Stimulated activated CD4-positive, alpha-beta T cell treated with anti-CD3 and anti-CD28 coated beads, Interleukin-1b, Interleukin-23, amount 100 ng/mL, for 48 hours (primary cell): ENCODE measurements at regions not wholly inside any gene's neighbourhood (a gene's known extent, or its start where the extent isn't known, plus 50 kb on each side); places are given as distances from the start of the nearest gene placed in this dataset.

Experiments used
- DNase-seq: peaks from one replicate; pipeline ENCODE4 v3.0.0-alpha.2; 2020

DNA sequence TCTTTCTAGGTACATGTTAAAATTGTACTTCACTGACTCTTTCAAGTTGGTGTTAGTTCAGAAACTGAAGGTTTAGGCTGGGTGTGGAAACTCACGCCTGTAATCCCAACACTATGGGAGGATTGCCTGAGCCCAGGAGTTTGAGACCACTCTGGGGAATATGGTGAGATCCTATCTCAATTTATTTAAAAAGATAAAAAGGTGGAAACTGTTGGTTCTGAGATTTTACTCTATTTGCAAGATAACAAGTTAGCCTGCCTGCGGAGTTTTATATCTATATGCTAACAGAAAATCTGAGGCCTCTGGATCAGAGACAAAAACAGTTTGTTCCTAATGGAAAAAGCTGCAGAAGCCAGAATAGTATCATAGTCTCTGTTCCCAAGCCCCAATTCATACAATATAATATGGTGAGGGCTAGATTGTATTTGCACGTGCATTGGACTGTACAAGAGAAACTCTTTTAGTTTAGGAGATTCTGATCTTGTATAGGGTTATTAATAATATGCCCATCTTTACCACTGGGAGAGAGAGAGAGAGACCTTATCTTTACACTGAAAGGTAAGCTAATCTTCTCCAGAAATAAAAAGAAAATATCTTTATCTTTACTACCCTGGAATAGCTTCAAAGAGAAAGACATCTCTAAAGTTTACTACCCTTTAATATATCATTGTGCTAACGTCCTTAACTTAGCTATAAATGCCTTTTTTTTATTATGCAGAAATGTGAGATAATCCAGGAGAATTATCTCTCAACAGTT, 1267.6 kb downstream of the OTOL1 start:
- no peak for DNase-seq

DNA sequence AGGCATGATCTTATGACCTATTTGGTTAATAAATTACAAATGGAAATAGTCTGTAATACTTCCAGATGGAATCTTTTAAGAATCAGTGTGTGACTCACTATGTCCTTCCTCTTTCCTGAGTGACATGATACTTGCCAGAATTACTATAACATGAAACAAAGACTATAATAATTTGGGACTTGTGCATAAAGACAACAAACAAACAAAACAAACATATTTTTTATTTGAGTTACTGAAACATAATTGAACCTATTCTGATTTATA, 1268.1 kb downstream of the OTOL1 start:
- no peak for DNase-seq

DNA sequence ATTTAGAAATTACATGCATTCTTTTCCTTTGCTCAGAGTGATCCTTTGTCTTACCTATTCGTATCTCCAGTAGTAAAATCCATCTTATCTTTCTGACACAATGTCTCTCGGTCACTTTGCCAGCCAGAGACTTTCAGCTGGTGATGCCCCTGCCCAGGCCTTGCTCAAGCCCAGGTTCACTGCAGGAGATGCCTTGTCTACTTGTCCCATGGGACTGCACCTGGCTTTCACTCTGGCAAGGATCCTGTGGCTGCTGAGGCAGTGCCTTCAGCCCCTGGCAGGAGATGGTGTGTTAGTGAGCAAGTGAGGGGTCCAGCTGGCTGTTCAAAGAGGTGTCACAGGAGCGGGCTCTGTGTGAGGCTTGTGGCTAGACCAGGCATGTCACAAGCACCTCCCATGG, 1268.9 kb downstream of the OTOL1 start:
- DNase-seq = no peak

DNA sequence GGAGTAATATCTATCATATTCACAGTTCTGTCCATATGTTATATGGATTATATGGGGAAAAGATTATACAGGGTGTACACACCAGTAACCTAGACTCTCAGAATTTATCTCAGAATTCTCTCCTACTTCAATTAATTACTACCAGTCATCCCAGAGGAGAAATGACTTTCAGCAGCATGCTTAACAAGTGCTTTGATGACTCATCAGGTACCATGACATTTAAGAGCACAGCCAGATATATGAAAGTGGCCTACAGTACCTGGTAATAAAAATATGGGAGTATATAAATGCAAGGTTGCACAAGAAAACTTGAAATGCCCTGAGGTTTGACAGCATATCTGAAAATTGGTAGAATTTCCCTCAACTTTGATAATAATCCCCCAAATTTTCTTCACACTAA, 1273.0 kb downstream of the OTOL1 start:
- no peak for DNase-seq

DNA sequence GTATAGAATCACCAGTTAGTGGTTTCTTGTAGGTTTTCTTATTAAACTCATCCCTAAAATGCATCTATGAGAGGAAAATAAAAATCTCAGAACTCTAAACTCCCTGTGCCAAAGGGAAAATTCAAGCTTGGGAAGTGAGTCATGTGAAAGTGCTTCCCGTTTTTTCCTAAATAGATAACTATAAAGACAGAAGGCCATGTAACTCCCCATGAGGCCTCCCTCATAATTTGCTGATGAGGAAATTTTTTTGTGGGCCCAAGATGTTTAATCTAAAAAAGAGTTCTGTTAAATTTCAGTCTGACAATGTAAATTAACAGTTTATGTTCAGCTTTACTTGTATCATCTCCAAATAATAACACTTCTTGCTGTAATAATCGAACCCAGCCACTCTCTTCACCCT, 1273.9 kb downstream of the OTOL1 start:
- DNase-seq = no peak

DNA sequence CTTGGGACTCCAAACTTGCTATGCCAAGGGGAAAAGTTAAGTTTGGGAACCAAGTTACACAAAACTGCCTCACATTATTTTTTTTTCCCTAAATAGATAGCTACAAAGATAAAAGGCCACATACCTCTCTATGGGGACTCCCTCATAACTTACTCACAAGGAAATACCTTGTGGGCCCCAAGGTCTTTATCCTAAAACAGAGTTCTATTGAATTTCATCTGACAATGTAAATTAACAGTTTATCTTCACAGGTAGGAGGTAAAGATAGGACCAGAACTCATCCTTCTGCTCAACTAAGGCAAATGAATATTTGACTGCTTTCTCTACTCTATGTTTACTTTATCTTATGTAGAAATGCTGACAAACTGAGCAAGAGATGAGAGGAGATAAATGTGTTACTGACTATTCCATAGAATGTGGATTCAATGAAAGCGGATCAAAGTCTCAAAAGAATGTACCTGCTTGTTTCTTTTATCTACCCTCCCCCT, 1278.0 kb downstream of the OTOL1 start:
- no peak for DNase-seq

DNA sequence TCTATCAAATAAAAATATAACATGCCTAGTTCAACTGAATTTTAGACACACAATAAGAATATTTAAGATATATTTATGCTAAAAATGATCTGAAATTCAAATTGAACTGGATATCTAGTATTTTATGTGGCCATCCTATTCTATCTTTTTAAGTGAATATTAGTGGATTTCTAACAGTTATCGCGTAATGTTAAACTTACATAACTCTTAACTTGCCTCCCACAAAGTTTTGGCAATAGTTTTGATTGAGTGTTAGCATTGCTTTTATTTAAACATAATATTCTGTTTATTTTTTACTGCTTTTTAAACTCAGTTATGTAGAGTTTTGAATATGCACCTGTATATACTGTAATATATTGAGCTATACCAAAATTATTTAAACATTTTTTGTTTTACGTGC, 1279.5 kb downstream of the OTOL1 start:
- no peak for DNase-seq

DNA sequence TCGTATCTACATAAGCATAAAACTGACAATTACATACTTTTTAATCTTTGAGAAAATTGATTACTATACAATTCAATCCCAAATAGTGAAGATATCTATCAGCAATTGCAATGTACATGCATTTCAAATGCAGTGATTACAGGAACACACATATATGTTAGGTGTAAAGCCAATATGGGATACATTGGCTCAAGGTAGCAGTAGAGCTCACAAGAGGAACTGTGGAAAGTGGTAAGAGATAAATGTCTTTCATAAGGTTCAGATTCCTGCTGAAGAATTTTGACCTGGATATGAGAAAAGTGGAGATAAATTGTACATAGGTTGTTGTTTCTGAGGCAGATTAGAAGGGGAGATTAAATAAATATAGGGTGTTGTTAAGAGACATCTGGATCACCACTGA, 1280.5 kb downstream of the OTOL1 start:
- DNase-seq = no peak

DNA sequence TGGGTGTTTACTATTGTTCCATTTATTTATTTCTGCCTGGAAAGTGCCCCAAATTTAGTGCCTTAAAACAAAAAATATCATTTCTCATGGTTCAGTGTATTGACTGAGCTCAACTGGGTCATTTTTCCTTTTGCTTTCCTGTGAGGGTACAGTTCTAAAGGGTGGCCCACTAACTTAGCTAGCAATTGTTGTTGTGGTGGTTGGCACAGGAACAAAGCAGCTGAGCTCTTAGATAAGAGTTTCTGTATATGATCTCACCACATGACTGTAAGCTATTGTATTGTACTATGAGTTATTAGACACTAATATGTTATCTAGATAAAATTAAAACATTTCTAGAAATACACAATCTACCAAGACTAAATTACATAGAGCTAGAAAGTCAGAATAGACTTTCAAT, 1283.7 kb downstream of the OTOL1 start:
- DNase-seq = no peak

DNA sequence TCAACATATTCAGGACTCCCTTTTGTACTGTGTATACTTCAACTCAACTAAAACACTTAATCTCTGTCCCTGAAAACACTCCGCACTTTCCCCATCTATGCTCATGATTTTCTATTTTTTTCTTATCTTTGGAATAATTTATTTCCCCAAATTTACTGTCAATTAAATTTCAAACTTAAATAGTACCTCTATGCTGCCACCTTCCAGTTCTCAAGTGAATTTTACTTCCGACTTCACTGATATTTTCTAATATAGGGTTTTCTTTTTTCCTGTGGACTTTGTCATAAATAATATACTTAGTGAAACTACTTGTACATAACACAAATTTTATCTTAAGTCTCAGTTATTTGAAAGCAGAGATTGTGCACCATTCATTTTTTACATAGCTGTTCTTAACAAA, 1303.3 kb downstream of the OTOL1 start:
- no peak for DNase-seq

DNA sequence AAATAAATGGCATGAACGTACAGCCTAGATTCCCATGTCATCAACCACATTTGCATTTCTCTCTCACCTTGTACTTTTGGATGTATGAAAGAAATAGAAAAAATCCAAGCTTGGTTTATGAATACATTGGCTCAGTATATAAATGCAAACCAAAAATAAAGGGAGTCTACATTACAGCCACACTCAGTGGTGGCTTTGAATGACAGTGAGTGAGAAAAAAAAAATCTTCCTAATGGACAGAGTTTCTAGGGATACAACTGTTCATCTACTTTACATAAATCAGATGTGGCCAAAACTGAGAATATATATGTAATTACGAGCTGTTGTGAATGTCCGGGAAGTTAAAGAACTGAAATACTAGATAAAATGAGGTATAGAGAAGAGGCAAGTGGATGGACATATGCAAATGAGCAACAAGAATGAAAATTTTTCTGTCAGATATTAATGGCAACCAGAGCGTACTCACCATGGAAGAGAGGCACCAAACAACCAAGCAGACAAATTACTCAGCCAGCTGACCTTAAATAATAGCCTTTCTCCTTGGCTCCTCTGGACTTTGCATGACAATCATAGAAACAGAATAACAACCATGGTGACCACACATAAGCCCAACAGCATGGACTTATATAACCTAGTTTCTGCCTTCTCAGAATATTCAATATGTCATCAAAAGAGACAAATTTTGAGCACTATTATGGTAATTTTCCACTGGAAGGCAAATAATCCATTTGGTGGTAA, 1305.8 kb downstream of the OTOL1 start:
- no peak for DNase-seq

DNA sequence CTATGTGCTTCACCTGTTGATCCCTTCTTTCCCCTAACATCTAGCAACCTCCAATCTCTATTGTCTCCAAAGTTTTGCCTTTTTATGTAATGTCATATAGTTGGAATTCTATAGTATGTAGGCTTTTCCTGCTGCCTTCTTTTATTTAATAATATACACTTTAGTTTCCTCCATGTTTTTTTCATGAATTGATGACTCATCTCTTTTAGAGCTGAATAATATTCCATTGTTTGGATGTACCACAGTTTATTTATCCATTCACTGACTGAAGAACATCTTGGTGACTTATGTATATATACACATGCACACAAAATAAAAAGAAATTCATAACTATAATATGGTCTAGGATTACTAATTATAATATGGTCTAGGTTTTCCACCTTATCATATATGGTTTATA, 1314.2 kb downstream of the OTOL1 start:
- DNase-seq = no peak

DNA sequence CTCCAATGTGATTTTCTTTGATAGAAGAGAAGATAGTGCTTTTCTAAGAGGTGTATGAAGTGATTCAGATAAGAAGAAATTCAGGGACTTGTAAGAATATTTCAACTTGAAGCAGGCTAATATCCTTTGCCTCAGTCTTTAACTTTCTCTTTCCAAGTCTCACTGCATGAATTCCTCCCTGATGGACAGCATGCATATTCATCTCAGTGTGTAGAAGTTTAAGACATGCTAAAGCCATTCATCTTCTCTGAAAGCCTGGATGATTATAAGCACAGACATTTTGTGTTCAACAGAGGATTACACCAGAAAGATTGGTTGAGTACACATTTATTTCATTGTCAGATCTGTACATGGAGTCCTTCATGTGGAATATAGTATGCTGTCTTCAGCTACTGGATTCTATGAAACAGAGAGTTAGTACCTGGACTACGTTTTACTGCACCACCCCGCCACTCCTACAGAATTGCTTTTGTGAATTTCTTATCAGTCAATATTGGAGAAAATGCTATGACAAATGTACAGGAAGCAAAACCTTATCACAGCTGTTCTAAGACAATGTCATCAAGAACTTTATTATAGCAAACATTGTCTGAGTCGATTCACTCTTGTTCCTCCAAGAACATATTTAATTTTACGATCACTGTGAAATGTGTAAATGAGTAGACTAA, 1346.1 kb downstream of the OTOL1 start:
- no peak for DNase-seq

DNA sequence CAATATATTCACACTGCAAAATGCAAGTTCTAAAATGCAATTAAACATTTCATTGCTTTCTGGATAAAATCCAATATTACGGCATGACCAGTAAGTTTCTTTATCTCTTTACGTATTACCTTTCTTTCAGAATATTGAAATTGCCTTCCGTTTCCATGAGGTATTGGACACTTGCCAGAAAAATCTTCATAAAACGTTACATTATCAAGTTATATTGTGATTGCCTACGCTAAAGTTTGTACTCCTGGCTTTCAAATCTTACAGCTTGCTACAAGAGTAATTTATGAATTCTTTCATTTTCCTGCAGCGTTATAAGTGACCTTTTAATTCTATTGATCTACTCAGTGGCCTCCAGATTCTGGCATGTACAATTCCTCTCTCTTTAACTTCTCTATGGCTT, 1349.3 kb downstream of the OTOL1 start:
- no peak for DNase-seq

DNA sequence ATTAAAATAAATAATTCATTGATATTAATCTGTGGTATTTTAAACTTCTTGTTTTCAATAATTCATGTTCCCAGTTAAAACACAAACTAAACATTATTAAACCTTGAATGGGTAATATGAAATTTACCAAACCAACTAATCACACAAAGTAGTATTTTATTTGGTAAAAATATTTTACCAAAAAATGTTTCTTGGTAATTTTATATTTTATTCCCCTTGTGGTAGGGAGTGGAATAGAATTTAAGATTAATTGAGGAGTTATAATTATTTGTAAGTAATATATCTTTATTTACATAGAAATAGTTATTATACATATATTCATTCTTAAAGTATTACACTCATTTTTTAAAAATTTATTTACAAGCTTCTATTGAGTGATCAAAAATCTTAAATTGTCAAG, 1350.9 kb downstream of the OTOL1 start:
- no peak for DNase-seq

DNA sequence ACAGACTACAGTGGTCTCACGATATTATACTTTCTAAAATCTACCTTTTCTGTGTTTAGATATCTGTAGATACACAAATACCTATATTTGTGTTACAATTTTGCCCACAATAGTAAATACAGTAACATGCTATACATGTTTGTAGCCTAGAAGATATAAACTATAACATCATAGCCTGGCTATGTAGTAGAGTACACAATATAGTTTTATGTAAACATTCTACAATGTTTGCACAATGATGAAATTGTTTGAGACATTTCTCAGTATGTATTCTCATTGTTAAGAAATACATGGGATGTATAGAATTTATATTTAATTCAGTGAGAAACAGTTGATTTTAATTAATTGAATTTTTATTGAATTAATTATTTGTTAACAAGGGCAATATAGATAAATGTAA, 1367.0 kb downstream of the OTOL1 start:
- DNase-seq = no peak

DNA sequence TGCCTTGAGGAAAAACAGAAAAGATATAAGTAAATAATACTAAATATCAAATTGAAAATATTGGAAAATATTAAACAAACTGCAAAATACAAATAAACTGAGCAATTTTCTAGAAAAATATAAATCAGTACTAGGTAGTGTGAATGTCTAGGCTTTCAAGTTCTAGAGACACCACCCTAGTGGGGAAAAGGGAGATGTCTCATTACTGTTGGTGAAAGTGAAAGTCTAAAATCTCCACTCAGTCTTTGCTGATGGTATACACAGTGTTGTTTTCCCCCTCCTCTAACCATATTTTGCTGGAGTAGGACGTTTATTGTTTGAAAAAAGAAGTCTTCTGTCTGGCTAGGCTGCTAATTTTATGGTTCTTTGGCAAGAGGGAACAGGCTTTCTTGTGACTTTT, 1368.9 kb downstream of the OTOL1 start:
- DNase-seq = no peak

DNA sequence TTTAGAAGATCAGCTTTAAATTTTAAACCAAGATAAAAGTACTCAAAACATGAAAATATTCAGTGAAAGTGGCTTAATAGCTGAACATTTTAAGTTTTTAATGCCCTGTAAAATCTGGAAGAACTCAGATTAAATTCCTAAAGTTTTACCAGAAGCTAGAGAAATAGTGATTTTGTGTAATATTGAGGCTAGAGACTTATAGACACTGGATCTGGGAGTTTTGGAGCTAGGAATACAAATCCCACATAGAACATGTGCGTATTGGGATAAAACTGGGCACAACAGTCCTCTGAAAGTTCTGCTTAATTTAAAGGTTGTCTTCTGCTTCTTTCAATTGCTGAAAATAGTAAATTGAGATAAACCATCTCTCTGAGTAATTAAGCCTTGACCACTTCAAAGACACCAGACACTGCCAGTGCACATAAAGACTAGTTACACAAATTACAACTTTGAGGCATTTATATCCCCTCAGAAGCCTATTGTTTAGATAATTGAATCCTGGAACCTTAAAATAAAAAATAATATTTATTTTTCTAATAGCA, 1382.5 kb downstream of the OTOL1 start:
- DNase-seq = no peak

DNA sequence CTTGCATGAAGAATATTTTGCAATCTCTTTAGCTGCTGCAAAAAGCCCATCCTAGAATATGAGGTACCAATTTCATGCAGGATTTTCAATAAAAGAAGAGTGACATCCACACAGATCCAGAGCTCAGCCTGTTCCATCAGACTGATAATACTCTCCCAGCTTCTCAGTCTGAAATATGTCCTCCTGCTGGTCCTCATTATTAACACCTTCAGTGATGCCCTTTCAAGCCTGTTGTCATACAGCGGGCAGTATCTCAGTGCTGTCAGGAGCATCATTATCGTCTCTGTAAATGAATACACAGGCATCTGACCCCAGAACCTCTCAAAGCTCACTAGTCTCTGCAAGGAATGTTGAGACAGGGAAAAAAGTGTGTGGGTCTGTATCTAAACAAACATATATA, 1387.8 kb downstream of the OTOL1 start:
- no peak for DNase-seq

DNA sequence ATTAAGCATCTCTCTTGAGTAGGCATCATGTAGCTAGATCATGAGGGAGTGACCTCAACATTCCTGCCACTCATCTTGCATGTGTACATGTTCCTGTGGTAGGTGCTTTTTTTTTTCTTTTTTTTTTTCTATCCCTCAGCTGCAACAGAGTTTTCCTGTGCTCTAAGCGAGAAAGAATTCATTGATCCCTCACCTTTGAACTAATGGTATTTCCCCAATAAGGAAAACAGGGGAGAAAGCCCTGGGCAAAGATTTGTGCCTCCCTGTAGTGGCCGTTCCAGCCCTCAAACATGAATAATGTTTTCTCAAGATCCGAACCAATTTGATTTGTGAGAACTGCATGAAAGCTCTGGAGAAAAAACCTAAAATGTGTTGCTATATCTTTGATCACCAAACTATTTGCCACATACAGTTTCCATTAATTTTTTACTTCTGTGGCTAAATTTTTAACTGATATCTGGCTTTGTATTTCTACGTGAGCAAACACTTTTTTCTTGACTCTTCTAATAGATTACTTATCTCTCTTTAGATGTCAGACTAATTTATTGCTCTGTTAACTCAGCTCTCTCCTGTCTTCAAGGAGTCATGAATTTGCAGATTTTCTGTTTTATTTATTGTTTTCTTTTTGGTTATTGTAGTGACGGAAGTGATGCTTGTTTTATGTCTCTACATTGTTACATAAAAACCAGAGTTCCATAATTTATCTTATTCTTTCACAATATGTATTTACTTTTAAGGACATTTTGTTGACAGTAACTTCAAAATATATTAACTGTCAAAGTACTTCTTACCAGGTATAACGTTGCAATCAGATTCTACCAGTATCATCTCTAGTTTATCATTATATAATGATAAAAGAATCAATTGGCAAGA, 1396.5 kb downstream of the OTOL1 start:
- DNase-seq = no peak

DNA sequence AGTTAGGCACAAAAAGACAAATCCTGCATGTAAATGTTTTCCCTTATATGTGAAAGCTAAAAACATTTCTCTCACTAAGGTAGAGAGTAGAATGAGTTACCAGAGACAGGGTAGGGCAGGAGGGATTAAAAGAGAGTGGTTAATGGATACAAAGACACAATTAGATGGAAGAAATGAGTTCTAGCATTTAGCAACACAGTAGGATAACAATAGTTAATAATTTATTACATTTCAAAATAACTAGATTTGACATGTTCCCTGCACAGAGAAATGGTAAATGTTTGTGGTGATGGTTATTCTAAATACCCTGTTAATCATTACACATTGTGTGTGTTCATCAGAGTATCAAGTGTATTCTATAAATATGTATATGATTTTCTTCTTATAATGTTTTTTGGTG, 1400.7 kb downstream of the OTOL1 start:
- no peak for DNase-seq

DNA sequence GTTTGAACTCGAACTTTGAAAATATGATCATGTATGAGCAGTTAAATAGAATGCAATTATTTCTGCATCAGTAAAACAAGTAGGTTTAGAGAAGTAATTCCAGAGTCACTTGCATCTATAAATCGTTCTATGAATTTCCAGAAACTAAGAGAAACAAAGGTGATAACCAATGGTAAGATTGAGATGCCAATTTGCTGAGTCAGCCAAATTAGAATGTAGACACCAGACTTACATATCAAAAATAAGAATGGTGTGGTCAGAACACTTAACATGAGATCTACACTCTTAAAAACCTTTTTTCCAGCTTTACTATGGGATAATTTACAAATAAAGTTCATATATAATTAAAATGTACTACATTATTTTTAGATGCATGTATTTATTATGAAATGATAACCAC, 1435.9 kb downstream of the OTOL1 start:
- DNase-seq = no peak

DNA sequence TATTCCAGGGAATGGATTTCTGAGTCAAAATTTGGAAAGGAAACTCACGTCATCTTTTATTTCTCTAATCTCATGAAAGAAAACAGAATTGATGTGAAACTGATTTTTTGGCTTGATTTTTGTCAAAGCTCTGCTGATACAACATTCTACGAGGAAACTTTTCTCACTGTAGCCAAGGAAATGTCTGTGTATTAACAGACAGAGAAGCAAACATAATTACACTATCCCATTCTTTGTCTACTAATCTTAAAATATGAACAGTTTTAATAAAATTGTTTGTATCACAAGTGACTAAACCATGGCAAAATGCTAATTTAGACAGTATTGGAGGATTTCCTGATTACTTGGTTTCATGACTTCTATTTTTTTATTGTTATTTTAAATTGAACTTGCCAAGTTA, 1437.0 kb downstream of the OTOL1 start:
- no peak for DNase-seq
